Peyer's patch (tissue), 4 donors: ENCODE measurements at regions not wholly inside any gene's neighbourhood (a gene's known extent, or its start where the extent isn't known, plus 50 kb on each side); places are given as distances from the start of the nearest gene placed in this dataset.
"Not testable (repeated sequence)": the region's sequence is repeated elsewhere in the genome, so short reads cannot be mapped to it uniquely, and the experiment has no call there.

Experiments used
- POLR2A ChIP-seq, 2 donors: fragments of 450-650 bp; IDR thresholded peaks; one replicate each; pipeline ENCODE4 v1.5.1; 2017; ENCODE audit warnings: antibody characterized with exemption in 2 of 2, mild to moderate bottlenecking in 2 of 2, moderate library complexity in 2 of 2
- TF ChIP-seq, protein P1 (sequence below), 6 experiments: fragments of 450-650 bp in 4 of 6; fragments of 200-600 bp in 2 of 6; sonication (generic) in 1 of 6; IDR thresholded peaks; one replicate each; pipeline ENCODE4 v1.5.1; 2017 to 2019; ENCODE audit warnings: antibody characterized with exemption in 6 of 6, mild to moderate bottlenecking in 3 of 6, moderate library complexity in 1 of 6

DNA sequence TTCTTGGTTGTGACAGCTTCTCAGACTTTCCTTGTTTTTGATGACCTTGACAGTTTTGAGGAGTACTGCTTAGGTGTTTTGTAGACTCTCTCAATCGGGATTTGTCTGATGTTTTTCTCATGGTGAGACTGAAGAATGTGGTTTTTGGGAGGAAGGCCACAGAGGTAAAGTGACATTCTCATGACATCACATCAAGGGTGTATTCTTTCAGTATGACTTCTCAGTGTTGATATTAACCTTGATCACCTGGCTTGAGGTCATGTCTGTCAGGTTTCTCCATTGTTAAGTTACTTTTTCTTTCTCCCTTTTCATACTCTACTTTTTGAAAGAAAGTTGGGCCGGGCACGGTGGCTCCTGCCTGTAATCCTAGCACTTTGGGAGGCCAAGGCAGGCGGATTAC, 269.9 kb downstream of the ZNF37A start:
- TF ChIP-seq, protein P1, sequence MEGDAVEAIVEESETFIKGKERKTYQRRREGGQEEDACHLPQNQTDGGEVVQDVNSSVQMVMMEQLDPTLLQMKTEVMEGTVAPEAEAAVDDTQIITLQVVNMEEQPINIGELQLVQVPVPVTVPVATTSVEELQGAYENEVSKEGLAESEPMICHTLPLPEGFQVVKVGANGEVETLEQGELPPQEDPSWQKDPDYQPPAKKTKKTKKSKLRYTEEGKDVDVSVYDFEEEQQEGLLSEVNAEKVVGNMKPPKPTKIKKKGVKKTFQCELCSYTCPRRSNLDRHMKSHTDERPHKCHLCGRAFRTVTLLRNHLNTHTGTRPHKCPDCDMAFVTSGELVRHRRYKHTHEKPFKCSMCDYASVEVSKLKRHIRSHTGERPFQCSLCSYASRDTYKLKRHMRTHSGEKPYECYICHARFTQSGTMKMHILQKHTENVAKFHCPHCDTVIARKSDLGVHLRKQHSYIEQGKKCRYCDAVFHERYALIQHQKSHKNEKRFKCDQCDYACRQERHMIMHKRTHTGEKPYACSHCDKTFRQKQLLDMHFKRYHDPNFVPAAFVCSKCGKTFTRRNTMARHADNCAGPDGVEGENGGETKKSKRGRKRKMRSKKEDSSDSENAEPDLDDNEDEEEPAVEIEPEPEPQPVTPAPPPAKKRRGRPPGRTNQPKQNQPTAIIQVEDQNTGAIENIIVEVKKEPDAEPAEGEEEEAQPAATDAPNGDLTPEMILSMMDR (IDR thresholded peaks at IDR 0.05), result not testable (repeated sequence)
- TF ChIP-seq POLR2A (IDR thresholded peaks at IDR 0.05), result not testable (repeated sequence)
